Fibroblast of lung (primary cell): ENCODE measurements at regions not wholly inside any gene's neighbourhood (a gene's known extent, or its start where the extent isn't known, plus 50 kb on each side); places are given as distances from the start of the nearest gene placed in this dataset.

Experiments used
- DNase-seq, 2 donors: peaks; one replicate each; pipeline versions ENCODE4 v3.0.0 to v3.0.0-alpha.2; 2010; ENCODE audit warnings: low read depth in 2 of 2
- H2AFZ ChIP-seq: 2 replicates; pipeline ENCODE4 v1.5.1; 2012; ENCODE audit warnings: low read length, control low read depth, inconsistent platforms
- H3K27ac ChIP-seq: 2 replicates; pipeline ENCODE4 v1.5.1; 2011; ENCODE audit warnings: low read length, control low read depth; ENCODE audit not compliant: insufficient read depth
- H3K27me3 ChIP-seq: 2 replicates; pipeline ENCODE4 v1.5.1; 2011; ENCODE audit warnings: mild to moderate bottlenecking, low read length; ENCODE audit not compliant: control insufficient read depth, insufficient read depth
- H3K36me3 ChIP-seq: 2 replicates; pipeline ENCODE4 v1.5.1; 2011; ENCODE audit warnings: low read length; ENCODE audit not compliant: control insufficient read depth, insufficient read depth
- H3K4me1 ChIP-seq: 2 replicates; pipeline ENCODE4 v1.5.1; 2011; ENCODE audit warnings: low read length; ENCODE audit not compliant: control insufficient read depth, insufficient read depth; ENCODE audit errors: extremely low read depth
- H3K4me2 ChIP-seq: 2 replicates; pipeline ENCODE4 v1.5.1; 2011; ENCODE audit warnings: low read length, control low read depth; ENCODE audit not compliant: insufficient read depth; ENCODE audit errors: extremely low read depth
- H3K4me3 ChIP-seq, 4 experiments: fragments of 200-600 bp in 1 of 4; sonication (generic) in 1 of 4; replicated peaks in 1 of 4; 2 replicates each; pipeline ENCODE4 v1.5.1; 2011 to 2016; ENCODE audit warnings: low read length in 4 of 4, low read depth in 3 of 4, mild to moderate bottlenecking in 3 of 4, control low read depth in 2 of 4, inconsistent platforms in 1 of 4, mixed read lengths in 1 of 4; ENCODE audit not compliant: insufficient read depth in 1 of 4; ENCODE audit errors: control extremely low read depth in 1 of 4
- H3K79me2 ChIP-seq: 2 replicates; pipeline ENCODE4 v1.5.1; 2012; ENCODE audit warnings: mild to moderate bottlenecking, low read length, inconsistent platforms; ENCODE audit not compliant: control insufficient read depth, insufficient read depth
- H3K9ac ChIP-seq: 2 replicates; pipeline ENCODE4 v1.5.1; 2011; ENCODE audit warnings: mild to moderate bottlenecking, low read length, control low read depth; ENCODE audit not compliant: insufficient read depth
- H3K9me3 ChIP-seq: 2 replicates; pipeline ENCODE4 v1.5.1; 2012; ENCODE audit warnings: low read depth, low read length; ENCODE audit not compliant: control insufficient read depth, insufficient read depth
- H4K20me1 ChIP-seq: 2 replicates; pipeline ENCODE4 v1.5.1; 2011; ENCODE audit warnings: low read length; ENCODE audit not compliant: control insufficient read depth, insufficient read depth; ENCODE audit errors: extremely low read depth
- CTCF ChIP-seq, 2 donors: IDR thresholded peaks in 1 of 2; conservative IDR thresholded peaks in 1 of 2; 1 replicate in 1 of 2; 2 replicates in 1 of 2; pipeline ENCODE4 v1.5.1; 2011 to 2012; ENCODE audit warnings: low read length in 2 of 2, control low read depth in 1 of 2, inconsistent platforms in 1 of 2, low read depth in 1 of 2, mild to moderate bottlenecking in 1 of 2
- EZH2 ChIP-seq: IDR thresholded peaks from 2 replicates; pipeline ENCODE4 v1.5.1; 2012; ENCODE audit warnings: low read length, control low read depth, mild to moderate bottlenecking; ENCODE audit errors: missing control alignments

GRCh38 chr1:78340006-78340405 lies 150.8 kb upstream of the PTGFR start:
- H3K4me3 ChIP-seq, result no peak overlapping the region
- peak; percentile 79 to 89 for DNase-seq
- peaks cover 13% of the 10 kb centered on the region for H3K4me1 ChIP-seq
- no peaks in the 10 kb centered on the region for H3K9me3 ChIP-seq
- TF ChIP-seq EZH2 (no peak), CTCF (conservative IDR thresholded peaks at IDR 0.05 in 1 of 2, IDR thresholded peaks at IDR 0.05 in 1 of 2; ENCODE audit: low read depth in 1 of 2, low read length in 2 of 2) (no peak)
- H3K79me2 ChIP-seq, result no peaks in the 10 kb centered on the region
- no peaks in the 10 kb centered on the region for H3K27me3 ChIP-seq
- H3K9ac ChIP-seq, result no peak overlapping the region
- H2AFZ ChIP-seq, result no peak overlapping the region
- H3K27ac ChIP-seq, result peak overlapping the region; percentile 64
- H3K4me2 ChIP-seq, result peak overlapping the region; percentile 73
- H4K20me1 ChIP-seq, result no peaks in the 10 kb centered on the region
- no peaks in the 10 kb centered on the region for H3K36me3 ChIP-seq

GRCh38 chr1:78348496-78349284 lies 142.1 kb upstream of the PTGFR start:
- peak; percentile 40 to 48 for DNase-seq
- H3K27ac ChIP-seq, result no peak overlapping the region
- no peaks in the 10 kb centered on the region for H3K36me3 ChIP-seq
- no peaks in the 10 kb centered on the region for H3K27me3 ChIP-seq
- no peak overlapping the region for H2AFZ ChIP-seq
- H3K79me2 ChIP-seq, result no peaks in the 10 kb centered on the region
- no peak overlapping the region for H3K4me2 ChIP-seq
- no peak overlapping the region for H3K4me3 ChIP-seq
- H4K20me1 ChIP-seq, result no peaks in the 10 kb centered on the region
- no peaks in the 10 kb centered on the region for H3K9me3 ChIP-seq
- H3K9ac ChIP-seq, result no peak overlapping the region
- TF ChIP-seq EZH2, result no peak
- TF ChIP-seq CTCF (conservative IDR thresholded peaks at IDR 0.05 in 1 of 2, IDR thresholded peaks at IDR 0.05 in 1 of 2; ENCODE audit: low read depth in 1 of 2, low read length in 2 of 2), result no peak
- H3K4me1 ChIP-seq, result no peaks in the 10 kb centered on the region

- Histone ChIP-seq H2AFZ (no peak overlapping the region), H3K4me2 (no peak overlapping the region), H3K9ac (no peak overlapping the region), H3K4me3 (no peak overlapping the region), H3K36me3 (no peaks in the 10 kb centered on the region), H3K27ac (no peak overlapping the region), H3K27me3 (no peaks in the 10 kb centered on the region), H3K9me3 (no peaks in the 10 kb centered on the region), H3K4me1 (no peaks in the 10 kb centered on the region), H4K20me1 (no peaks in the 10 kb centered on the region), H3K79me2 (no peaks in the 10 kb centered on the region)
- no peak for DNase-seq
- no peak for TF ChIP-seq CTCF (conservative IDR thresholded peaks at IDR 0.05 in 1 of 2, IDR thresholded peaks at IDR 0.05 in 1 of 2; ENCODE audit: low read depth in 1 of 2, low read length in 2 of 2)
- TF ChIP-seq EZH2, result no peak
Measured at GRCh38 chr1:78351551-78352216, 139.1 kb upstream of the PTGFR start.
